AG04450 (cell line): ENCODE measurements at regions not wholly inside any gene's neighbourhood (a gene's known extent, or its start where the extent isn't known, plus 50 kb on each side); places are given as distances from the start of the nearest gene placed in this dataset.
A peak's percentile ranks its signal among the peaks of the same experiment; 100 is the strongest.

Experiments
- CTCF ChIA-PET: fragments of 300-600, 350-600 bp; formaldehyde crosslinking; extraction: SDS; loops from one replicate; lab custom pipeline; 2022; ENCODE audit warnings: antibody characterized with exemption, inconsistent platforms; lab: Charles Lee
- POLR2A ChIA-PET: fragments of 350-600 bp; formaldehyde crosslinking; extraction: SDS; loops from one replicate; lab custom pipeline; 2021; ENCODE audit warnings: antibody characterized with exemption, inconsistent platforms; lab: Yijun Ruan, JAX
- DNase-seq: peaks from one replicate; pipeline ENCODE4 v3.0.0-alpha.2; 2011; ENCODE audit warnings: low read depth, low spot score
- H3K27ac ChIP-seq: one replicate; pipeline ENCODE4 v1.5.1; 2012; ENCODE audit warnings: low read depth, low read length, control low read depth
- H3K27me3 ChIP-seq: one replicate; pipeline ENCODE4 v1.6.0; 2012; ENCODE audit warnings: low read length; ENCODE audit not compliant: control insufficient read depth, insufficient read depth
- H3K4me3 ChIP-seq: 2 replicates; pipeline ENCODE4 v1.5.1; 2011; ENCODE audit warnings: mild to moderate bottlenecking, low read depth, low read length, control low read depth
- H3K9me3 ChIP-seq: 2 replicates; pipeline ENCODE4 v1.5.1; 2012; ENCODE audit warnings: low read length; ENCODE audit not compliant: control insufficient read depth, insufficient read depth
- TF ChIP-seq, protein P1 (sequence below): IDR thresholded peaks from 2 replicates; pipeline ENCODE4 v1.5.1; 2011; ENCODE audit warnings: low read depth, low read length, control low read depth, inconsistent platforms

DNA sequence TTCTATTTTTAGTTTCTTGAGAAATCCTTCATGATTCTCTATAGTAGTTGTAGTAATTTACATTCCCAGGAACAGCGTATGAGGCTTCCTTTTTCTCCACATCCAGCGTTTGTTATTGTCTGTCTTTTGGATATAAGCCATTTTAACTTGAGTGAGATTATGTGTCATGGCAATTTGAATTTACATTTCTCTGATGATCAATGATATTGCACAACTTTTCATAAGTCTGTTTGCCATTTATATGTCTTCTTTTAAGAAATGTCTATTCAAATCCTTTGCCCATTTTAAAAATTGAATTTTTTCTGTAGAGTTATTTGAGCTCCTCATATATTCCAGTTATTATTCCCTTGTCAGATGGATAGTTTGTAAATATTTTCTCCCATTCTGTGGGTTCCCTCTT is 285.1 kb downstream of the REEP3 start:
- H3K9me3 ChIP-seq, result no peaks in the 10 kb centered on the region
- no peak overlapping the region for H3K4me3 ChIP-seq
- POLR2A ChIA-PET, result no interaction called here
- TF ChIP-seq, protein P1, sequence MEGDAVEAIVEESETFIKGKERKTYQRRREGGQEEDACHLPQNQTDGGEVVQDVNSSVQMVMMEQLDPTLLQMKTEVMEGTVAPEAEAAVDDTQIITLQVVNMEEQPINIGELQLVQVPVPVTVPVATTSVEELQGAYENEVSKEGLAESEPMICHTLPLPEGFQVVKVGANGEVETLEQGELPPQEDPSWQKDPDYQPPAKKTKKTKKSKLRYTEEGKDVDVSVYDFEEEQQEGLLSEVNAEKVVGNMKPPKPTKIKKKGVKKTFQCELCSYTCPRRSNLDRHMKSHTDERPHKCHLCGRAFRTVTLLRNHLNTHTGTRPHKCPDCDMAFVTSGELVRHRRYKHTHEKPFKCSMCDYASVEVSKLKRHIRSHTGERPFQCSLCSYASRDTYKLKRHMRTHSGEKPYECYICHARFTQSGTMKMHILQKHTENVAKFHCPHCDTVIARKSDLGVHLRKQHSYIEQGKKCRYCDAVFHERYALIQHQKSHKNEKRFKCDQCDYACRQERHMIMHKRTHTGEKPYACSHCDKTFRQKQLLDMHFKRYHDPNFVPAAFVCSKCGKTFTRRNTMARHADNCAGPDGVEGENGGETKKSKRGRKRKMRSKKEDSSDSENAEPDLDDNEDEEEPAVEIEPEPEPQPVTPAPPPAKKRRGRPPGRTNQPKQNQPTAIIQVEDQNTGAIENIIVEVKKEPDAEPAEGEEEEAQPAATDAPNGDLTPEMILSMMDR, result no peak
- CTCF ChIA-PET, result interaction anchor here (1.2 kb wide), 1 partner anchor 13 kb away, joined by 3 read pairs; no protein-coding TSS in a partner anchor
- no peak overlapping the region for H3K27ac ChIP-seq
- DNase-seq, result no peak
- H3K27me3 ChIP-seq, result peaks cover 3% of the 10 kb centered on the region

DNA sequence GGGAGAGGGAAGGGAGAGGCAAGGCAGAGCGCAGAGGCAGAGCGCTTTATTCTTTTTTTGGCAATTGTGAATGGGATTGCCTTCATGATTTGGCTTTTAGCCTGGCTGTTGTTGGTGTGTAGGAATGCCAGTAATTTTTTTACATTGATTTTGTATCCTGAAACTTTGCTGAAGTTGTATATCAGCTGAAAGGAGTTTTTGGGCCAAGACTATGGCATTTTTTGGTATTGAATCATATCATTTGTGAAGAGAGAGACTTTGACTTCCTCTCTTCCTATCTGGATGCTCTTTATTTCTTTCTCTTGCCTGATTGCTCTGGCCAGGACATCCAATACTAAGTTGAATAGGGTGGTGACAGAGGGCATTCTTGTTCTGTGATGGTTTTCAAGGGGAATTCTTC is 291.3 kb downstream of the REEP3 start:
- H3K27ac ChIP-seq, result no peak overlapping the region
- no peaks in the 10 kb centered on the region; the same call in 1 of the 2 replicates for H3K9me3 ChIP-seq
- TF ChIP-seq, protein P1, result no peak
- POLR2A ChIA-PET, result no interaction called here
- DNase-seq, result no peak
- H3K27me3 ChIP-seq, result no peaks in the 10 kb centered on the region
- CTCF ChIA-PET, result no interaction called here
- no peak overlapping the region for H3K4me3 ChIP-seq

DNA sequence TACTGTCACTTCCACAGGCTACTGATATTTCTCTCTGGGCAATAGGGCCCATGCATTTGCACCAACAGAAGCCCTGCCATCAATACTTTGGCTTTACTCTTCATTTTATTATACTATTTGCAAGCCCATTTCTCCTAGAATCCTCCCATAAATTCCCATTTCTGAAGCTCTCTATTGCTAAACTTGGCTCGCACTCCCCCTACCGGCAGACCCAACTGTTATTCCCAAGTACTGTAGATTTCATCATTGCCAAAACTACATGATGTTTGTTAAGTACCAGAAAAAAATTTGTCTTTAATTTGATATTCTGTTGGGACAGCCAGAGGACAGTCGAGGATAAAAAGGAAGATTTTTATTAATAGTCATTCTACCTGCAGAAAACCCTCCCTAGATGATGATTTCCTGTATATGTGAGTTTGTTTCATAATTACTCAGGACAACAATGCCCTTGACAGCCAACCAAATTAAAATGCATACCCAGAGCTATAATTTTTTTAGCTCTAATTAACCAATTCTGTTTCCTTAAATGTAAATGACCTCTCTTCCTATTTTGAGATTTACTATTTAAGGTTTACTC is 298.6 kb downstream of the REEP3 start:
- Histone ChIP-seq H3K27me3 (no peaks in the 10 kb centered on the region), H3K4me3 (no peak overlapping the region), H3K27ac (no peak overlapping the region), H3K9me3 (no peaks in the 10 kb centered on the region)
- DNase-seq, result peak; percentile 18
- TF ChIP-seq, protein P1, result peak; percentile 92
- ChIA-PET CTCF (interaction anchor here (0.6 to 2.4 kb wide), 24 partner anchors 8 to 1331 kb away, joined by 3 to 40 read pairs (median 4); no protein-coding TSS in a partner anchor), POLR2A (no interaction called here)

DNA sequence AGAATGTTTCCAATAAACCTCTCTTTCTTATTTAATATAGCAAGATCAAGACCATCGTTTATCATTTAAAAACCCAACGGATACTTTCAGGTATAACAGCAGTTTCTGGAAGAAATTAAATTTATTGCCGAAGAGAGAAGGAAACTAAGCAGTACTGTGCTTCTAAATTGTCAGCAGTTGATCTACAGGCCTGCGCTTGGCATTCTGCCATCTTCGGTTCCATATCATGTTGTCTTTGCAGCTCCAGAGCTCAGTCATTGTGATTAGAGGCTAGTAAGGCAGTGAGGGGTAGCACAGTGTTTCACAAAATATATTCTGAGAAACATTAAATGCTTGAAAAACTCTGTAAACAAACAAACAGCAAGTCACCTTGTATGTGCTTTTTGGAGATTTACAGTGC is 301.3 kb downstream of the REEP3 start:
- DNase-seq, result no peak
- Histone ChIP-seq H3K27me3 (no peaks in the 10 kb centered on the region), H3K9me3 (no peaks in the 10 kb centered on the region), H3K4me3 (no peak overlapping the region), H3K27ac (no peak overlapping the region)
- TF ChIP-seq, protein P1, result no peak
- ChIA-PET POLR2A (no interaction called here), CTCF (interaction anchor here (0.6 kb wide), 1 partner anchor 12 kb away, joined by 6 read pairs; no protein-coding TSS in a partner anchor)

DNA sequence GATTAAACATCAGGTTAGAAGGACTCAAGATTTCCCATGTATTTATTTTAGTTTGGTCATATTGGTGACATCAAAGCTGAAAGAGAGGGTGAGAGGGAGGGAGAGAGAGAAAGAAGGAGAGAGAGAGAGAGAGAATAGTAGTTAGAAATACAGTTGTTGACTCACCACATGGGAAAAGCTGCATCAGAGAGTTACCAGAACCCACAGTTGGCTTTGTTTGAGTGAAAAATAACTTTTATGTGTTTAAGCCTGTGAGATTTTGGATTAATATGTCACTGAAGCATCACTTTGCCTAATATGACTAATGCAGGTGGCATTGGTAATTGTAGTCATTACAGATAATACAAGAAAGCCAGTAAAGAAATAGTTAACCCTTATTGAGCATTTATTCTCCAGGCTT is 303.9 kb downstream of the REEP3 start:
- DNase-seq, result no peak

More for the DNA sequence above, 303.9 kb downstream of the REEP3 start:
- Histone ChIP-seq H3K27ac (no peak overlapping the region), H3K9me3 (no peaks in the 10 kb centered on the region), H3K4me3 (no peak overlapping the region), H3K27me3 (peaks cover 2% of the 10 kb centered on the region)
- TF ChIP-seq, protein P1, result no peak
- POLR2A ChIA-PET, result no interaction called here
- CTCF ChIA-PET, result interaction anchor here (0.6 kb wide), 1 partner anchor 60 kb away, joined by 3 read pairs; no protein-coding TSS in a partner anchor
